Heart left ventricle (tissue), 13 donors: ENCODE measurements at regions not wholly inside any gene's neighbourhood (a gene's known extent, or its start where the extent isn't known, plus 50 kb on each side); places are given as distances from the start of the nearest gene placed in this dataset.

Experiments used
- POLR2A ChIP-seq, 2 donors: fragments of 450-650 bp; IDR thresholded peaks; one replicate each; pipeline ENCODE4 v1.6.1; 2017; ENCODE audit warnings: antibody characterized with exemption in 2 of 2, mild to moderate bottlenecking in 2 of 2, moderate library complexity in 2 of 2
- TF ChIP-seq, protein P1 (sequence below), 12 donors: fragments of 200-600 bp; sonication (generic) in 4 of 12; IDR thresholded peaks; one replicate each; pipeline versions ENCODE4 v1.5.0 to v1.8.0; 2018 to 2022; ENCODE audit warnings: antibody characterized with exemption in 12 of 12, mild to moderate bottlenecking in 5 of 12
- donor health status: ischemic (EF 13 %, LVEDD 7.1; RV severe dilation, severe dysfunction).
- donor health status: DM: no; HTN: yes; CAD: no.
- donor health status: DM: no; HTN: no; CAD: no.
- donor health status: ischemic (EF 25% LVEDD 6.9; RV normal size, moderate dysfunction).
- donor health status: ischemic (EF 25% LVEDD 5.7; RV mildly dilated, moderate dysfunction).
- donor health status: ischemic (EF 35%, LVEDD 5.7; RV mildly dilated, moderate dysfunction).
- donor health status: nonischemic (EF 11% LVEDD 7.7; RV severe dilation, severe dysfunction).
- donor health status: DM: yes; HTN: yes; CAD: no.
- donor health status: PGD.
- donor health status: ischemic (EF 29% LVEDD 5.4; RV normal size, mild dysfunction).
- donor health status: nonischemic (EF 23%, LVEDD 6.1; RV moderate dilation, normal function).

DNA sequence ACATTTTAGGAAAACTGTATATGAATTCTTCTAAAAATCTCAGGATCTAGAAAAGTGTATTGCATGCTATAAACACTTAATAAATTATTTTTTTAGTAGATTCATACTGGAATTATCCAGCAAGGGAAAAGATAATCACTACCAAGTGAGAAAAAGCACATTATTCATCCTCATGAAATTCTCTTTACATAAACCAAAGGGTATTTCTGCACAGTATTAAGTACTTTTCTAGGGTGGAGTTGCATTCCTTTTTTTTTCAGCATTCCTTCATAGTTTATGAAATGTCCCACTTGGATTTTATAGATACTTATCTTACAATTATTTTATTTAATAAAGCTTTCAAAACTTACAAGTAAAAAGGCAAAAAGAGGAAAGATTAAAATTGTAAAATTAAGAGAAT lies 403.3 kb downstream of the HGF start:
- TF ChIP-seq, protein P1, sequence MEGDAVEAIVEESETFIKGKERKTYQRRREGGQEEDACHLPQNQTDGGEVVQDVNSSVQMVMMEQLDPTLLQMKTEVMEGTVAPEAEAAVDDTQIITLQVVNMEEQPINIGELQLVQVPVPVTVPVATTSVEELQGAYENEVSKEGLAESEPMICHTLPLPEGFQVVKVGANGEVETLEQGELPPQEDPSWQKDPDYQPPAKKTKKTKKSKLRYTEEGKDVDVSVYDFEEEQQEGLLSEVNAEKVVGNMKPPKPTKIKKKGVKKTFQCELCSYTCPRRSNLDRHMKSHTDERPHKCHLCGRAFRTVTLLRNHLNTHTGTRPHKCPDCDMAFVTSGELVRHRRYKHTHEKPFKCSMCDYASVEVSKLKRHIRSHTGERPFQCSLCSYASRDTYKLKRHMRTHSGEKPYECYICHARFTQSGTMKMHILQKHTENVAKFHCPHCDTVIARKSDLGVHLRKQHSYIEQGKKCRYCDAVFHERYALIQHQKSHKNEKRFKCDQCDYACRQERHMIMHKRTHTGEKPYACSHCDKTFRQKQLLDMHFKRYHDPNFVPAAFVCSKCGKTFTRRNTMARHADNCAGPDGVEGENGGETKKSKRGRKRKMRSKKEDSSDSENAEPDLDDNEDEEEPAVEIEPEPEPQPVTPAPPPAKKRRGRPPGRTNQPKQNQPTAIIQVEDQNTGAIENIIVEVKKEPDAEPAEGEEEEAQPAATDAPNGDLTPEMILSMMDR (IDR thresholded peaks at IDR 0.05): no peak
- no peak for TF ChIP-seq POLR2A (IDR thresholded peaks at IDR 0.05)
